Upper lobe of left lung (tissue), 6 donors: ENCODE measurements at regions not wholly inside any gene's neighbourhood (a gene's known extent, or its start where the extent isn't known, plus 50 kb on each side); places are given as distances from the start of the nearest gene placed in this dataset.

Experiments used
- ATAC-seq, 2 donors: fragments of 200-7000 bp; cut with Tn5 transposase; one replicate each; pipeline ENCODE4 v1.9.1; 2022; ENCODE audit warnings: mild to moderate bottlenecking in 2 of 2, moderate library complexity in 2 of 2; ENCODE audit not compliant: low FRiP score in 2 of 2
- DNase-seq, 2 donors: peaks; one replicate each; pipeline ENCODE4 v3.0.0-alpha.2; 2019 to 2020
- H3K27ac ChIP-seq, 4 donors: fragments of 200-600 bp; sonication (generic); one replicate each; pipeline ENCODE4 v1.5.1; 2016 to 2019
- H3K27me3 ChIP-seq, 4 donors: fragments of 200-600 bp; sonication (generic); one replicate each; pipeline ENCODE4 v1.5.1; 2017 to 2019
- H3K36me3 ChIP-seq, 4 donors: fragments of 200-600 bp; sonication (generic); one replicate each; pipeline ENCODE4 v1.5.1; 2016 to 2019
- H3K4me1 ChIP-seq, 4 donors: fragments of 200-600 bp; sonication (generic); one replicate each; pipeline ENCODE4 v1.5.1; 2018 to 2019
- H3K4me3 ChIP-seq, 4 donors: fragments of 200-600 bp; sonication (generic); one replicate each; pipeline ENCODE4 v1.5.1; 2017 to 2019; ENCODE audit warnings: mild to moderate bottlenecking in 2 of 4, moderate library complexity in 1 of 4
- H3K9me3 ChIP-seq, 4 donors: fragments of 200-600 bp; sonication (generic); one replicate each; pipeline ENCODE4 v1.5.1; 2018 to 2019
- EP300 ChIP-seq, 4 donors: sonication (generic); formaldehyde crosslinking; IDR thresholded peaks; one replicate each; pipeline ENCODE4 v1.5.1; 2017; ENCODE audit warnings: antibody characterized with exemption in 4 of 4, control low read depth in 2 of 4
- POLR2A ChIP-seq, 4 donors: fragments of 450-650 bp; IDR thresholded peaks; one replicate each; pipeline ENCODE4 v1.5.1; 2016 to 2017; ENCODE audit warnings: antibody characterized with exemption in 4 of 4, mild to moderate bottlenecking in 2 of 4
- POLR2AphosphoS5 ChIP-seq, 2 donors: sonication (generic); formaldehyde crosslinking; IDR thresholded peaks; one replicate each; pipeline ENCODE4 v1.5.1; 2017; ENCODE audit warnings: antibody characterized with exemption in 2 of 2
- WGBS, 2 donors: methylation state at CpG; one replicate each; pipeline ENCODE4 v1.1.5; 2017 to 2018; 5-methylcytosine and 5-hydroxymethylcytosine counted together
- TF ChIP-seq, protein P1 (sequence below), 6 experiments: fragments of 450-650 bp in 4 of 6; fragments of 200-600 bp in 2 of 6; sonication (generic) in 2 of 6; IDR thresholded peaks; one replicate each; pipeline ENCODE4 v1.5.1; 2016 to 2019; ENCODE audit warnings: antibody characterized with exemption in 6 of 6
- donor health status: DM: no; HTN: no; CAD: no; lungs with moderate emphysema.
- donor health status: DM: no; HTN: yes; CAD: no; lungs with severe emphysema.

DNA sequence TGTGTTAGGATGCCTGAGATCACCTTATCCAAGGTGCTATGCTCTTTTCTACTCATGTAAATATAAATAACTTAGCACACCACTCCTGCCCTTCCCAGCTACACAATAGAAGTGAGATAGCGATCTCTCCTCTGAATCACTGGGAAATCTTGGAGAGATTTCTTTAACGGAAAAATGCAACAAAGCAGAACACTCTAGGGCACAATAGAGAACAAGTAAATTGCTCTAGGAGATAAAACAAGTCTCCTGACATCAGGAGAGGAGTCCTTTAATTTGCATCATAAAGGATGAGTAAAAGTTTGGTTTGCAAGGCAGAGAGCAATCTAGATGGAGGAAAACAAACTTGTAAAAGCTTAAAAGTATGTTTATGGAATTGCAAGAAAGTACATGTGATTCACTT, 224.1 kb downstream of the PAX3 start:
- whole genome bisulfite sequencing, 2 donors, result 30 to 32% methylated on average over 2 of the region's 2 CpGs
- no peaks in the 10 kb centered on the region for H3K36me3 ChIP-seq
- ATAC-seq (no peak), DNase-seq (no peak)
- H3K9me3 ChIP-seq, result no peaks in the 10 kb centered on the region
- TF ChIP-seq, protein P1, sequence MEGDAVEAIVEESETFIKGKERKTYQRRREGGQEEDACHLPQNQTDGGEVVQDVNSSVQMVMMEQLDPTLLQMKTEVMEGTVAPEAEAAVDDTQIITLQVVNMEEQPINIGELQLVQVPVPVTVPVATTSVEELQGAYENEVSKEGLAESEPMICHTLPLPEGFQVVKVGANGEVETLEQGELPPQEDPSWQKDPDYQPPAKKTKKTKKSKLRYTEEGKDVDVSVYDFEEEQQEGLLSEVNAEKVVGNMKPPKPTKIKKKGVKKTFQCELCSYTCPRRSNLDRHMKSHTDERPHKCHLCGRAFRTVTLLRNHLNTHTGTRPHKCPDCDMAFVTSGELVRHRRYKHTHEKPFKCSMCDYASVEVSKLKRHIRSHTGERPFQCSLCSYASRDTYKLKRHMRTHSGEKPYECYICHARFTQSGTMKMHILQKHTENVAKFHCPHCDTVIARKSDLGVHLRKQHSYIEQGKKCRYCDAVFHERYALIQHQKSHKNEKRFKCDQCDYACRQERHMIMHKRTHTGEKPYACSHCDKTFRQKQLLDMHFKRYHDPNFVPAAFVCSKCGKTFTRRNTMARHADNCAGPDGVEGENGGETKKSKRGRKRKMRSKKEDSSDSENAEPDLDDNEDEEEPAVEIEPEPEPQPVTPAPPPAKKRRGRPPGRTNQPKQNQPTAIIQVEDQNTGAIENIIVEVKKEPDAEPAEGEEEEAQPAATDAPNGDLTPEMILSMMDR (IDR thresholded peaks at IDR 0.05), result no peak
- TF ChIP-seq EP300 (IDR thresholded peaks at IDR 0.05) (no peak), POLR2A (IDR thresholded peaks at IDR 0.05) (no peak), POLR2AphosphoS5 (IDR thresholded peaks at IDR 0.05) (no peak)
- no peak overlapping the region for H3K27ac ChIP-seq
- H3K27me3 ChIP-seq, result no peaks in the 10 kb centered on the region
- H3K4me1 ChIP-seq, result no peaks in the 10 kb centered on the region
- H3K4me3 ChIP-seq, result no peak overlapping the region

- ATAC-seq (no peak), DNase-seq (no peak)
- no peaks in the 10 kb centered on the region for H3K4me1 ChIP-seq
- no peaks in the 10 kb centered on the region for H3K36me3 ChIP-seq
- no peaks in the 10 kb centered on the region for H3K27me3 ChIP-seq
- TF ChIP-seq EP300 (IDR thresholded peaks at IDR 0.05) (no peak), POLR2A (IDR thresholded peaks at IDR 0.05) (no peak), POLR2AphosphoS5 (IDR thresholded peaks at IDR 0.05) (no peak)
- TF ChIP-seq, protein P1 (IDR thresholded peaks at IDR 0.05), result no peak
- H3K4me3 ChIP-seq, result no peak overlapping the region
- 77 to 86% methylated on average over 2 of the region's 2 CpGs for whole genome bisulfite sequencing, 2 donors
- no peak overlapping the region for H3K27ac ChIP-seq
- no peaks in the 10 kb centered on the region for H3K9me3 ChIP-seq
These were observed 226.9 kb downstream of the PAX3 start for GRCh38 chr2:222071911-222072310.

- ATAC-seq (no peak), DNase-seq (no peak)
- 97 to 98% methylated on average over 2 of the region's 2 CpGs for WGBS, 2 donors
- H3K27ac ChIP-seq, result no peak overlapping the region
- TF ChIP-seq, protein P1 (IDR thresholded peaks at IDR 0.05), result no peak
- TF ChIP-seq POLR2AphosphoS5 (IDR thresholded peaks at IDR 0.05), result no peak
- no peak for TF ChIP-seq EP300 (IDR thresholded peaks at IDR 0.05)
- TF ChIP-seq POLR2A (IDR thresholded peaks at IDR 0.05), result no peak
- no peaks in the 10 kb centered on the region for H3K36me3 ChIP-seq
- no peaks in the 10 kb centered on the region for H3K4me1 ChIP-seq
- H3K9me3 ChIP-seq, result no peaks in the 10 kb centered on the region
- H3K27me3 ChIP-seq, result no peaks in the 10 kb centered on the region
- H3K4me3 ChIP-seq, result no peak overlapping the region
These were observed 234.5 kb downstream of the PAX3 start for GRCh38 chr2:222064286-222064685.

DNA sequence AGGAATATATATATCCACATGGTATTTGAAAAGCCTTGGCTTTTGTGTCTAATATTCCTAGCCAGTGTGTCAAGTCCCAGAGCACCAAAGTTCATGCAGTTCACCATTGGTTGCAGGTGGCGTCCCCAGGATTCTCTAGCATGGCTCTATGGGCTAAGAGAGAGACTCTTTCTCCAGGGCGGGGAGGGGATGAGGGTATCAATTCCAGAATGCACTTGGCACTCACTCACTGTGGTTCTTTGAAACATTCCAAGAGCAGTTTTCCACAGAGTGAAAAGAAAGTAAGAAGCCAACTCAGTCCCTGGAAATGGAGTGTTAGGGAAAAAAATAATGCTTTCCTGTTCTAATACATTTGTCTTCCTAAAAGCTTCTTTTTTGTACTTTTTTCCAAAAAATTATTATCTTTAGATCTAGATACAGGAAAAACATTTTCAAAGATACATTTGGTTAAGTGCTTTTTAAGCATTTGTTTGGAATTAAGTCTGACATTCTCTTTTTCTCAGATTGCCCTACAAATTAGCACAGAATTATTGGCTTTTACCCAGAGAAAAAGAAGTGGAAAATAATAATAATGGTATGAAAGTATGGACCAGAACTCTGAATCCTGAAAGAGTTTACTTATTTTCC, 239.9 kb downstream of the PAX3 start:
- Histone ChIP-seq H3K27me3 (no peaks in the 10 kb centered on the region), H3K4me3 (no peak overlapping the region), H3K36me3 (no peaks in the 10 kb centered on the region), H3K9me3 (no peaks in the 10 kb centered on the region), H3K4me1 (no peaks in the 10 kb centered on the region), H3K27ac (no peak overlapping the region)
- no peak for ATAC-seq
- no peak for TF ChIP-seq POLR2AphosphoS5 (IDR thresholded peaks at IDR 0.05)
- no peak for TF ChIP-seq POLR2A (IDR thresholded peaks at IDR 0.05)
- TF ChIP-seq EP300 (IDR thresholded peaks at IDR 0.05), result no peak
- TF ChIP-seq, protein P1 (IDR thresholded peaks at IDR 0.05), result no peak
- no peak for DNase-seq
- 65 to 73% methylated on average over 2 of the region's 2 CpGs for WGBS, 2 donors
